Activated effector memory CD4-positive, alpha-beta T cell treated with anti-CD3 and anti-CD28 coated beads, Interleukin-2, amount 50 U/mL, for 16 hours (primary cell): ENCODE measurements at regions not wholly inside any gene's neighbourhood (a gene's known extent, or its start where the extent isn't known, plus 50 kb on each side); places are given as distances from the start of the nearest gene placed in this dataset.
"Not testable (repeated sequence)": the region's sequence is repeated elsewhere in the genome, so short reads cannot be mapped to it uniquely, and the experiment has no call there.

Experiments used
- DNase-seq: peaks from one replicate; pipeline ENCODE4 v3.0.0-alpha.2; 2020

GRCh38 chr7:113705439-113705838, 213.4 kb downstream of the PPP1R3A start:
- no peak for DNase-seq

- no peak for DNase-seq
Measured at GRCh38 chr7:113698556-113699220, 220.1 kb downstream of the PPP1R3A start.

- no peak for DNase-seq
Measured at GRCh38 chr7:113694149-113694548, 224.7 kb downstream of the PPP1R3A start.

GRCh38 chr7:113684165-113684564, 234.6 kb downstream of the PPP1R3A start:
- DNase-seq: no peak

- DNase-seq: no peak
Measured at GRCh38 chr7:113677811-113678210, 241.0 kb downstream of the PPP1R3A start.

- no peak for DNase-seq
Measured at GRCh38 chr7:113664867-113665266, 253.9 kb downstream of the PPP1R3A start.

- no peak for DNase-seq
Measured at GRCh38 chr7:113659416-113659815, 259.4 kb downstream of the PPP1R3A start.

- DNase-seq: no peak
Measured at GRCh38 chr7:113657603-113658002, 261.2 kb downstream of the PPP1R3A start.

GRCh38 chr7:113652501-113652900, 266.3 kb downstream of the PPP1R3A start:
- no peak for DNase-seq

- no peak for DNase-seq
Measured at GRCh38 chr7:113649556-113649955, 269.3 kb downstream of the PPP1R3A start.

- no peak for DNase-seq
Measured at GRCh38 chr7:113639221-113639620, 279.6 kb downstream of the PPP1R3A start.

GRCh38 chr7:113636727-113637421, 281.9 kb downstream of the PPP1R3A start:
- DNase-seq: no peak

GRCh38 chr7:113635492-113635891, 283.3 kb downstream of the PPP1R3A start:
- no peak for DNase-seq

GRCh38 chr7:113633073-113633472, 285.7 kb downstream of the PPP1R3A start:
- no peak for DNase-seq

- DNase-seq: no peak
Measured at GRCh38 chr7:113628948-113629847, 289.6 kb downstream of the PPP1R3A start.

- no peak for DNase-seq
Measured at GRCh38 chr7:113625494-113626102, 293.2 kb downstream of the PPP1R3A start.

- DNase-seq: no peak
Measured at GRCh38 chr7:113622796-113623195, 296.0 kb downstream of the PPP1R3A start.

- DNase-seq: no peak
Measured at GRCh38 chr7:113610572-113610971, 308.2 kb downstream of the PPP1R3A start.

GRCh38 chr7:113608782-113609181, 310.0 kb downstream of the PPP1R3A start:
- no peak for DNase-seq

GRCh38 chr7:113606325-113606724, 312.5 kb downstream of the PPP1R3A start:
- DNase-seq: no peak

- not testable (repeated sequence) for DNase-seq
Measured at GRCh38 chr7:113600428-113600827, 318.4 kb downstream of the PPP1R3A start.

GRCh38 chr7:113593455-113593854, 325.4 kb downstream of the PPP1R3A start:
- not testable (repeated sequence) for DNase-seq

GRCh38 chr7:113592924-113593323, 325.9 kb downstream of the PPP1R3A start:
- DNase-seq: not testable (repeated sequence)
